GM12891 (cell line): ENCODE measurements at regions not wholly inside any gene's neighbourhood (a gene's known extent, or its start where the extent isn't known, plus 50 kb on each side); places are given as distances from the start of the nearest gene placed in this dataset.

Source experiments
- PAX5 ChIP-seq: IDR thresholded peaks from 2 replicates; pipeline ENCODE4 v1.6.1; 2011; ENCODE audit warnings: low read length, moderate library complexity, mild to moderate bottlenecking; ENCODE audit not compliant: insufficient read depth, severe bottlenecking
- POLR2A ChIP-seq: IDR thresholded peaks from 2 replicates; pipeline ENCODE4 v1.6.1; 2011; ENCODE audit warnings: low read depth, low read length, control low read depth
- POLR2AphosphoS5 ChIP-seq: IDR thresholded peaks from 2 replicates; pipeline ENCODE4 v1.6.1; 2011; ENCODE audit warnings: low read depth, low read length, control low read depth
- POU2F2 ChIP-seq: IDR thresholded peaks from 2 replicates; pipeline ENCODE4 v1.6.1; 2011; ENCODE audit warnings: low read depth, mild to moderate bottlenecking, control low read depth, low read length, moderate library complexity
- SPI1 ChIP-seq: IDR thresholded peaks from 2 replicates; pipeline ENCODE4 v1.6.1; 2011; ENCODE audit warnings: low read depth, low read length, control low read depth
- TAF1 ChIP-seq: IDR thresholded peaks from 2 replicates; pipeline ENCODE4 v1.6.1; 2011; ENCODE audit warnings: low read depth, low read length, control low read depth

GRCh38 chr21:19522381-19522780, 1118.8 kb upstream of the TMPRSS15 start:
- no peak for TF ChIP-seq POLR2A
- TF ChIP-seq POLR2AphosphoS5 = no peak
- no peak for TF ChIP-seq SPI1
- TF ChIP-seq TAF1 = no peak
- TF ChIP-seq PAX5 = no peak
- TF ChIP-seq POU2F2 = no peak
